ENCODE measurements at regions not wholly inside any gene's neighbourhood (a gene's known extent, or its start where the extent isn't known, plus 50 kb on each side); places are given as distances from the start of the nearest gene placed in this dataset.

DNA sequence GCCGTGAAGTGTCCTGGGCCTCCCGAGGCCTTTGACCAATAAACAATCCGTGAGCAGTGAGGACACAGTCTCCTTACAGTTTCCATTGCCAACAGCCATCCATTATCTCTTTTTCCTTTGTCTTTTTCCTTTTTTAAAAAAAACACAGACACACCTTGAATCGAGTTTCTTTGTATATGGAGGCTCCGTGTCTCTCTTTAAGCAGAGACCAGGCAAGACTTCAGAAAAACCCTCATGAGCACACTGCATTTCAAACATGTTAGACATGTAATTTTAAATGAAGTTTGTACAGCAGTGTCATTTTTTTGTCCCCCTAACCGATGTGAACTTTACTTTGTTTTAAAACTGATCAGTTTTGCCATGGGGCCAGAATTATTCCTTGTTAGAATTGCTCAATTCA lies 111.1 kb downstream of the SPTSSA start:
- DNase-seq (ENCODE audit: extremely low read depth in 1 of 2, low read depth in 1 of 2): no peak

DNA sequence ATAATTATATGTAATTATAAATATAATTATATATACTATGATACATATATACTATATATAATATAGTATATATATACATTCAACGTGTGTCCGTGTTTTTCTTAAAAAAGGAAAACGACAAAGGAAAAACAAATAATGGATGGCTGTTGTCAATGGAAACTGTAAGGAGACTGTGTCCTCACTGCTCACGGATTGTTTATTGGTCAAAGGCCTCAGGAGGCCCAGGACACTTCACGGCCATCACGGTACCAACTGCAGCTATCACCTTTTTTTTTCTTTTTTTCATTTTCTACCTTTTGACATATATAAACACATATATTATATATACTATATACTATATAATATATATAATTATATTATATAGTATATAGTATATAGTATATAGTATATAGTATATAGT lies 113.4 kb downstream of the SPTSSA start:
- DNase-seq (ENCODE audit: extremely low read depth in 1 of 2, low read depth in 1 of 2): no peak

DNA sequence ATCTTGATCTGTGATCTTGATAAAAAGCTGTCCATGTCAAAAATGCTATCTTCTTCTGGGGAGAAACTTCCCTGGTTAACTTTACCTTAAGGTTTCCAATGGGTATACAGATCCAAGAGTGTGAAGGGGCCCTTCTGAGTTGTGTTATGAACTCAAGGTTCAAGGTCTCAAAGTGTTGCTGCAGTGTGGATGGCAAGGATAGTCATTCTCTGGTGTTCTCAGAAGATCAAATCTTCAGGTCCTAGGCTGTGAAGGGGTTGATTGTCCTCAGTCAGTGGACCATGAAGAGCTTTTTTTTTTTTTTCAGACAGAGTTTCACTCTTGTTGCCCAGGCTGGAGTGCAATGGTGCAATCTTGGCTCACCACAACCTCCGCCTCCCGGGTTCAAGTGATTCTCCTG lies 114.4 kb downstream of the SPTSSA start:
- no peak for DNase-seq (ENCODE audit: extremely low read depth in 1 of 2, low read depth in 1 of 2)

DNA sequence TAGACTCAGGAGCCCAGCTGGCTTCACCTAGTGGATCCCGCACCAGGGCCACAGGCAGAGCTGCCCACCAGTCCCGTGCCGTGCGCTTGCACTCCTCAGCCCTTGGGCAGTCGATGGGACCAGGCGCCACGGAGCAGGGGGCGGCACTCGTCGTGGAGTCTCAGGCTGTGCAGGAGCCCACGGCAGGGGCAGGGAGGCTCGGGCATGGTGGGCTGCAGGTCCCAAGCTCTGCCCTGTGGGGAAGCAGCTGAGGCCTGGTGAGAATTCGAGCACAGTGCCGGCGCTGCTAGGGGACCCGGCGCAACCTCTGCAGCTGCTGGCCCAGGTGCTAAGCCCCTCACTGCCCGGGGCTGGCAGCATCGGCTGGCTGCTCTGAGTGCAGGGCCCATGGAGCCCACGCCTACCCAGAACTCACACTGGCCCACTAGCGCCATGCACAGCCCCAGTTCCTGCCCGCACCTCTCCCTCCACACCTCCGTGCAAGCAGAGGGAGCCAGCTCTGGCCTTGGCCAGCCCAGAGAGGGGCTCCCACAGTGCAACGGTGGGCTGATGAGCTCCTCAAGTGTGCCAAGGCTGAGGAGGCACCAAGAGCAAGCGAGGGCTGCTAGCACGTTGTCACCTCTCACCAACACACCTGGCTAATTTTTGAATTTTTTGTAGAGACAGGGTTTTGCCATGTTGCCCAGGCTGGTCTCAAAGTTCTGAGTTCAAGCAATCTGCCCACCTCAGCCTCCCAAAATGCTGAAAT lies 116.1 kb downstream of the SPTSSA start:
- DNase-seq (ENCODE audit: extremely low read depth in 1 of 2, low read depth in 1 of 2): no peak

DNA sequence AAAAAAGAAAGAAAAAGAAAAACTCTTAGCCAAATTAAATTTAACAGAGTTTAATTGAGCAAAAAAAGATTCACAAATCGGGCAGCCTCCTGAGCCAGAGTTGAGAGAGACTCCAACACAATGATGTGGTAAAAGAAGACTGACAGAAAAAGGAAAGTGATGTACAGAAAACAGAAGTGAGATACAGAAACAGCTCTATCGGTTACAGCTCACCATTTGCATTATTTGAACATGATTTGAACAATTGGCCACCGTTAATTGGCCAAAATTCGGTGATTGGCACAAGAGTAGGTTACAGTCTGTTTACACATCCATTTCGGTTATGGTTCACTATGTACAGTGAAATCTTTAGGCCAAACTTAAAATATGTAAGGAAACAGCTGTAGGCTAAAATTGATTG lies 117.7 kb downstream of the SPTSSA start:
- DNase-seq (ENCODE audit: extremely low read depth in 1 of 2, low read depth in 1 of 2): no peak

DNA sequence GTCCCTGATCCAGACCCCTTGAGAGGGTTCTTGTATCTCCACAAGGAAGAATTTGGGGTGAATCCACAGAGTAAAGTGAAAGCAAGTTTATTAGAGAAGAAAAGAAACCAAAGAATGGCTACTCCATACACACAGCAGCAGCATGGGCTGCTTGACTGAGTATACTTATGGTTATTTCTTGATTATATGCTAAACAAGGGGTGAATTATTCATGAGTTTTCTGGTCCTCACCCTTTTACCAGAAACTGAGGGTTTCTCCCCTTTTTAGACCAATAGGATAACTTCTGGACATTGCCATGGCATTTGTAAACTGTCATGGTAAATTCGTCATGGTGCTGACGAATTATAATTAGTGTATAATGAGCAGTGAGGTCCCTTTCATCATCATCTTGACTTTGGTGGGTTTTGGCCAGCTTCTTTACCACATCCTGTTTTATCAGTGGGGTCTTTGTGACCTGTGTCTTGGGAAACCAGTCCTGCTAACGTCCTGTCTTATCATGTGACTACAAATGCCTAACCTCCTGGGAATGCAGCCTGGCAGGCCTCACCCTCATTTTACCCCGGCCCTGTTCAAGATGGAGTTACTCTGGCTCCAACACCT lies 121.9 kb downstream of the SPTSSA start:
- no peak for DNase-seq (ENCODE audit: extremely low read depth in 1 of 2, low read depth in 1 of 2)

DNA sequence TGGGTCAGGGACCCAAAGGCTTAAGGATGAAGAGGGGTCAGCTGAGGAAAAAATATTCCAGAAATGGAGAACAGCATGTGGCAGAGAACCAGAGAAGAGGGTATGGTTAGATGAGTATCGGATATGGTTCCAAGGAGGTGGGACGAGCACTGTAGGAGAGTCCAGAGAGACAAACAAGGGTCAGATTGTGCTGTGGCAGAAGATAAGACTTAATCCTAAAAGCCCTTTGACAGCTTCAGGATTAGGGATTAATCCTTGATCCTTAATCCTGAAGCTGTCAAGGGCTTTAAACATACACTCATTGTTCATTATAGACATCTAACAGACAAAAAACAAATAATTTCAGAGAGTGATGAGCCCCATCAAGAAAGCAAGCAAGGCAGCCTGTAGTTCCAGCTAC lies 124.0 kb downstream of the SPTSSA start:
- no peak for DNase-seq (ENCODE audit: extremely low read depth in 1 of 2, low read depth in 1 of 2)

DNA sequence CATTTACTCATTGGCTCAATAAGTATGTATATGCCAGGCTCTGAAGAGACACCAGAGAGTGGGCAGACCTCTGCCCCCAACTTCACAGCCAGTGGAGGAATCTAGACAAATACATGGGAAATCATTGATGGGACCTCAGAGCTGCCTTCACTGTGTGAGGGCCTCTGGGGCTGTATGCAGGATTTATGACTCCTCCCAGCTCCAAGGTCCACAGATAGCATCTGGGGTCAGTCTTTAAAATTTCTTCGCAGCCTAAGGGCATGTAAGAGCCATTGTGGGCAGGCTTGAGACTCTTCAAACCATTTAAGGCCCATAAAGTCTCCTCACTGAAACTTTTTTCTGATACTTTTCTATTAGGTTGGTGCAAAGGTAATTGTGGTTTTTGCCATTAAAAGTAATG lies 125.5 kb downstream of the SPTSSA start:
- no peak for DNase-seq (ENCODE audit: extremely low read depth in 1 of 2, low read depth in 1 of 2)

DNA sequence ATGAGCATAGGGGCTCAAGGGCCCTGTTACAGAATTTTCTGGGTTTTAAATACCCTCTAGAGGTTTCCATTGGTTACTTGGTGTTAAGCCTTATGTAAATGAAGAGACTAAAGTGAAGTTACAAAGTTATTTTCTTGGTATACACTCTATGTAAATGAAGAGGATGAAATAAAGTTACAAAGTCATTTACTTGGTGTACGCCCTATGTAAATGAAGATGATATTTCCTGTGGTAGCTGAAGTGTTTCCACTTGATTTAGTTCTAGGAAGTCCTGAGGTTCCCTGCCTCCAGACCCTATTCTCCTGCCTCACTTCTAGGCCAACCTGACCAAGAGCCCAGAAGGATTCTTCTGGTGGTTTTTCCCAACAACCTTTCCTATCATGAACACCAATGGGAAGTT lies 126.1 kb downstream of the SPTSSA start:
- DNase-seq (ENCODE audit: extremely low read depth in 1 of 2, low read depth in 1 of 2): no peak

DNA sequence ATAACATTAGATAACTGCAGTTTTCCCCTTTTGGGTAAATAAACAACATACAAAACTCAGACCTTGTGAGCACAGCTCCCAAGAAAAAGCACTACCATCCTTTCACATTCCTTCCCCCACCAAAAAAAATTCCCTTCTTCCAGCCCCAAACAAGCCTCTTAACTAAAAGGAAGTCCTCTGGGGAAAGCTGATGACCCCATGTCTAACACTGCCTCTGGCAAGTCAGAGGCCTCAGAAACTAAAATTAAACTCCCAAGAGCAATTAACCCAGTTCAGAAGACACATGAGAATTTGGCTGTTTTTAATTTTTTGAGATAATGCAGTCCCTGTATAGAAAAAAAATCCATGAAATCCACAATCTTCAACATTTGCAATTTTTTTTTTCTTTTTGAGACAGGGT lies 127.7 kb downstream of the SPTSSA start:
- DNase-seq (ENCODE audit: extremely low read depth in 1 of 2, low read depth in 1 of 2): no peak

DNA sequence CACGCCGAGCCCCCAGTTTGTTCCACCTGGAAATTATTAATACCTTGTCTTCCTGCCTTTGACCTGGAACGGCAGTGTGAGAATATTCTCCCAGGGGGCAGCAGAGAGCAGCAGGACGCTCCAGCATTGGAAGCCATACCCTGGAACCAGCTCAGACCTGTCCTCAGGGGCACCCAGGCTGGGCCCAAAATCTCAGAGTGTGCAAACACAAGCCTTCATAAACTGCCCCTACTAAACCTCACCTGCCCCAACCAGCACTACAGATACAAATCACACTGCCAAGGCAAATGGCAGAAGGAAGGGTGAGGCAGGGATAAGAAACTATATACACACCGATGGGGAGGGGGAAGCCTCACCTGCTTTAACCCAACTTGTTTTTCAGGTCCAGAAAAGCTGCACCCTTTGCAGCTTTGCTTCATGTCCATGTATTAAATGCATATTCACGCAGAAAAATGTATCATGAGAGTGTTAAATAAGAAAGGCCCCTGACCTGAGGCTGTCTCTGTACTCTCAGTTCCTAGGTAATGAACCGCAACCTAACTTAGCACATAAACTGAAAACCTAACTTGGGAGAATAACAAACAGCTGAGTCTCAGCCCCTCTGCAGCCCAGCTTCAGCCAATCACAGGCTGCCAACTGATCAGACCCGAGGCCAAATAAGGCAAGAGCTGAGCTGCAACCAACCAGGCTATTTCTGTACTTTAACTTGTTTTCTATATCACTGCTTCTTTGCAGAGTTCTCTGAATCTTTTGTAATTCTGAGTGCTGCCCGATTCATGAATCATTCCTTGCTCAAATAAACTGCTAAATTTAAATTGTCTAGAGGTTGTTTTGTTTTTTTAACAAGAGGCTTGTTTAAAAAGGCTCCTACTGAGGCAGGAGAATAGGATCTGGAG lies 130.1 kb downstream of the SPTSSA start:
- peak; percentile 6 to 34 for DNase-seq (ENCODE audit: extremely low read depth in 1 of 2, low read depth in 1 of 2)

DNA sequence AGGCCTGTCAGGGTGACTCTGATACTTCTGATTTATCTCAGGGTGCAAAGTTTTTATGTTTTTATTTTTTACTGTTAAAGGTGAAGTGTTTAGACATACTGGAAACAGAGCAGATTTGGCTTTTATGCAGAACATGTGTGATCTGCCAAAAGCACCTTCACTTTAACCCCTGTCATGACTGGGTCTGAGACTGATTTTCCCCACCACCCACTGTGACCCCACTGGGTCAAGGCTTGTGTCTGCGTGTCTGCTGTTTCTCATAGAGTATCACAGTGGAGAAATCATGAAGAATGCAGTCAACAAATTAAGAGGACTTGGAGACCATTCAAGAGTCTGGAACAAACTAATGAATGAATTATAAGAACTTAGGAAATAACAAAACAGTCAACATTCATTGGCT lies 131.2 kb downstream of the SPTSSA start:
- DNase-seq (ENCODE audit: extremely low read depth in 1 of 2, low read depth in 1 of 2): no peak

DNA sequence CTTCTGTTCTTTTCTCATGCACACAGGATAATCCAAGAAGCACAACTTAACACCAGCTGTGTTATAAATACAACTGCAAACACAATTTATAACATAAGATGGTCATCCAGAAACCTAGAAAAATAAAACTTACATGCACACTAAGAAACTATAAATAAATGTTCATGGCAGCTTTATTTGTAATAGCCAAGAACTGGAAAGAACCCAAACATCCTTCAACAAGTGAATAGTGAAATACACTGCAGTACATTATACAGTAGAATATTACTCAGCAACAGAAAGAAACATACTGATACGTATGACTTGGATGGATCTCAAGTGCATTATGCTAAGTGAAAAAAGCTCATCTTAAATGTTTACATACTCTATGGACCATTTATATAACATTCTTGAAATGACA lies 132.7 kb downstream of the SPTSSA start:
- DNase-seq (ENCODE audit: extremely low read depth in 1 of 2, low read depth in 1 of 2): no peak

DNA sequence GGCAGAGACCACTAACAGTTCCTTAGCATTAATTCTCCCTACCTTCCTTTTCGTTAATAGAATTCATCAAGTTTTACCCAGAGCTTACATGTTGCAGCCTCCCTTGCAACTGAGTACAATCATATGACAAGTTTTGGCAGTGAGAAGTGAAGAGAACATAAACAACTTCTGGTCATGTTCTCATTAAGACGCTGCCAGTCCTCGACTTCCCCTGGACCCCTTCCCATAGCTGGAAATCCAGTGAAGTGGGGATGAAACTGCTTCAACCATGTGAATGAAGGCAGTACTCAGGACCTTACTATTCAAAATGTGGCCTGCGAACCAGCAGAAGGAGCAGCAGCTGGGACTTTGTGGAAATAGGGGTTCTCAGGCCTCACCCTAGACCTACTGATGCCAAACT lies 133.9 kb downstream of the SPTSSA start:
- DNase-seq (ENCODE audit: extremely low read depth in 1 of 2, low read depth in 1 of 2): no peak

DNA sequence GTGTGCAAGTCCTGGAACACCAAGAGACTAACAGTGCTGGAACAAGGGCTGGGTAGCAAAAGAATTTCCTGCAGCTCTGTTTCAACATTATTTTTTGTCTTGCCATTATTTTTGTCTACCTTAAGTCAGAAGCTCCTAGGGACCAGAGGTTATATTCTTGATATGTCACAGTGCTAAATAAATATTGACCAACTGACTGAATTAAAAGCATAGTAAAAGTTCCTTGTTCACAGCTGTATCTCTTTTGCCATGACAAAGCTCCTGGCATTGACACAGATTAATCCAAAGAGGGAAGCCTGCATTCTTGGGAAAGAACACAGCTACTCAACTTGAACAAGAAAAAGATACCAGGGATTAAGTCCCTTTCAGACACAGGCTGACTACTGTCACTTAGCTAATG lies 136.5 kb downstream of the SPTSSA start:
- no peak for DNase-seq (ENCODE audit: extremely low read depth in 1 of 2, low read depth in 1 of 2)

DNA sequence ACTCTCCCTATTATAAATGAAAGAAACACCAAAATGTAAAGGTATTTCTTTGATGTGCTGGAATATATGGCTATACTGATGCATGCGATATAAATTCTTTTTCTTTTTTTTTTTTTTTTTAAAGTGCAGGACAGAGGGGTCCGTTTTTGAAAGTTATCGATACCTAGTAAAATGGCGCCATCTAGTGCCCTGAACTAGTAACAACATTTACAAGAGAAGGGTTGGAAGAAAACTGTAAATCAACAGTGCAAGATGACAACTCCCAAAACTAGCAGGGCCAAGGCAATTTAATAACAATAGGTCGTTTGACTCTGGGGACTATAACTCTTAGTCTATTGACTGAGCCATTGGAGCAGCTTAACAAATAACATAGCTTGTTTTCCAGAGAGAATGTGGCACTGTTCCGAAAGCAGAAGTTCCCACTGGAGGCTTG lies 137.7 kb downstream of the SPTSSA start:
- DNase-seq (ENCODE audit: extremely low read depth in 1 of 2, low read depth in 1 of 2): no peak

DNA sequence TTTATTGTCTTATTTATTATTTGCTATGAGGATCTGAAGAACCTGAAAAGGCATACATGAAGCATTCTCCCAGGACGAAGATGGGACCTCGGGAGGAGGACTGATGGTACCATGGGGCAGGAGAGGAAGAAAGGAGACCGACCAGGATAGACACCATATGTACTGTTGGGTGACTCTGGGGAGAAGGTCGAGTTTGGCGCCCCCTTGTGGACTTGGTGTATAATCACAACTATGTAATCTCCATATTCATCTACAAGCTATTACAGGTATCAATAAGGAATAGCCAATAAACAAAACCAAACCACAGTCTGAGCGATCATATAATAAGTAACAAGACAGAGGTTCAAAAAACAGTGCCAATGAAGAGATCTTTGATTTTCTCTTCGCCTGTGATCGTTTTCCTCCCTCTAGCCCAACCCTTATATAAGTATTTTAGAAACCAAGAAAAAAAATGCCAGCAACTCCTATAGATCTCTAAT lies 139.1 kb downstream of the SPTSSA start:
- peak; percentile 29 to 57 for DNase-seq (ENCODE audit: extremely low read depth in 1 of 2, low read depth in 1 of 2)

DNA sequence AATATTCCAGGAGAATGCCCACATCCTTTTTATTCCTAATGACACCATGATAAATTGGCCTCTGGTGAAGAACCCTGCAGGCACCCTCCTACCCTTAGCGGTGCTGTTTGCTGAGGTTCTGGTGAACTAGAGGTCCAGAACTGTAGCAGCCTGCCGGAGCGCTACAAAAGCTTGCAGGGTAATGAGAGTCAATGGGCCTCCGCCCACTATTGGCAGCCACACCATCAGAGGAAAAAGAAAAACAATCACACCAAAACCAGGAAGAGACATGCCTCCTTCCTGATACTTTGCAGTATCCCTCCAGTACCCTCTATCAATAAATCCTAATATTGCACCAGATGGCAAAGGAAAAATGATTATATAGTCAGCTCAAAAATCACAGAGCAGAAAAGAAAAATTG lies 142.9 kb downstream of the SPTSSA start:
- DNase-seq (ENCODE audit: extremely low read depth in 1 of 2, low read depth in 1 of 2): no peak

DNA sequence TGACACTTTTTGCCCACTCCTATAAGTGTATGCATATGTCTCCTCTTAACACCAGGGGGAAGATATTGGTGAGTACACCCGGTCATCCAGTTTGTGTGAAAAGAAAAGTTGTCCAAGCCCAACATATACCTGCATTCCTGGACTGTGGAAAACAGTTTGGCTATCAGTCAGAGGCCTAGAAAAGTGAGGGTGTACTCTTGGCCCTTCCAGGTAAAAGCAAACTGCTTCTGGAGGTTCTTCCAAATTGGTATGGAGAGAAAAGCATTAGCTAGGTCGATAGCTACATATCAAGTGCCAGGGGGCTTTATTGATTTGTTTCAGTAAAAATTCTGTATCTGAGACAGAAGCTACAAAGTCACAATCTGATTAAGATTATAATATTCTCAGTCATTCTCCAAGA lies 144.0 kb downstream of the SPTSSA start:
- no peak for DNase-seq (ENCODE audit: extremely low read depth in 1 of 2, low read depth in 1 of 2)

DNA sequence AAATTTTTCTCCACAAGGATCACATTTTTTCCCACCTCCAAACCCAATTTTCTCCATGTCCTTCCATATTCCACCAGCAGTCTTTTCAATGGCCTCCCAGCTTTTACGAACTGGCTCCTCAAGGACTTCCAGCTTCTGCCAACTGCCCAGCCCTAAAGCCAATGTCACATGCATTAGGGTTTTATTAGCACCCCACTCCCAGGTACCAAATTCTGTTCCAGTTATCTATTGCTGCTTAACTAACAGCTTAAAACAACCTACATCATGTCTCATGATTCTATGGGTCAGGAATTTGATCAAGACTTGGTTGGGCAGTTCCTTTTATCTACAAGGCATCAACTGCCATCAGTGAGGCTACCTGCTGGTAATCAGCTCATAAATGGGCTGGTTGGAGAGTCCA lies 151.3 kb downstream of the SPTSSA start:
- no peak for DNase-seq (ENCODE audit: extremely low read depth in 1 of 2, low read depth in 1 of 2)

DNA sequence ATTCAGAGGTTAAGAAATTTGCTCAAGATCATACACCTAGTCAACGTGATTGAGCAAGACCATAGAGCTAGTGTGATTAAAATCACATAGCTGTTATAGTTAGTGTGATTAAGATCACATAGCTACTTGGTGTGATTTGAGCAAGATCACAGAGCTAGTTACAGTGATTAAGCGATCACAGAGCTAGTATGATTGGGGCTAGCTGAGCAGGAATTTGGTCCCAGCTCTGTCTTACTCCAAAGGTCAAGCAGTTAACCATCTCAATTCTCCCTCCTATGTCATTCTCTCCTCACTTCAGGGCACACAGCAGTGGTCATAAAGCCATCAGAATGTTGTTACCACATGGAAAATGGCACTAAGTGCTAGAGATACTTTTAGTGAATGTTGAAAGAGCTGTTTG lies 158.2 kb downstream of the SPTSSA start:
- DNase-seq (ENCODE audit: extremely low read depth in 1 of 2, low read depth in 1 of 2): no peak

DNA sequence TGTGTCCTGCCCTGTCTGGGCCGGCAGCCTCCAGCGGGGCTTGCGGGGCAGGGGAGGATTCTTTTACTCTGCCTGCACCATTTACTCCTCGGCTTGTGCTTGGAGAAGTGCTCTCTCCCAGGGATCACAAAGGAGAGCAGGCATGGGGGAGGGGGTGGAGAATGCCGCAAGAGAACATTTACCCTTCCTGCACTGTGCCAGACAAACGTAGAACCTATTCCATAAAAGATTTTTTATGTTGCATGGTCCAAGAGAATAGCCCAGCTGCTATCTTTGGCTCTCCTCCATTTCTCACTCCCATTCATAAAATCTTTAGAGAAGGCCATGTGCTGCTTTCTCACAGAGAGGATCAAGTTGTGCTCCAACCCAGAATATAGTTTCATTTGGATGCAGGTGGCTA lies 159.4 kb downstream of the SPTSSA start:
- no peak for DNase-seq (ENCODE audit: extremely low read depth in 1 of 2, low read depth in 1 of 2)
